Prostate gland (tissue), 2 donors: ENCODE measurements at regions not wholly inside any gene's neighbourhood (a gene's known extent, or its start where the extent isn't known, plus 50 kb on each side); places are given as distances from the start of the nearest gene placed in this dataset.

Source experiments
- POLR2A ChIP-seq: fragments of 450-650 bp; IDR thresholded peaks from one replicate; pipeline ENCODE4 v1.6.1; 2016; ENCODE audit warnings: antibody characterized with exemption, mild to moderate bottlenecking
- POLR2AphosphoS5 ChIP-seq: sonication (generic); formaldehyde crosslinking; IDR thresholded peaks from one replicate; pipeline ENCODE4 v1.6.1; 2017; ENCODE audit warnings: antibody characterized with exemption
- TF ChIP-seq, protein P1 (sequence below), 4 experiments: fragments of 200-600 bp in 2 of 4; fragments of 450-650 bp in 2 of 4; sonication (generic) in 2 of 4; IDR thresholded peaks; 1 replicate in 3 of 4; 2 replicates in 1 of 4; pipeline ENCODE4 v1.5.1; 2016 to 2019; ENCODE audit warnings: antibody characterized with exemption in 4 of 4, mild to moderate bottlenecking in 2 of 4, moderate library complexity in 2 of 4

DNA sequence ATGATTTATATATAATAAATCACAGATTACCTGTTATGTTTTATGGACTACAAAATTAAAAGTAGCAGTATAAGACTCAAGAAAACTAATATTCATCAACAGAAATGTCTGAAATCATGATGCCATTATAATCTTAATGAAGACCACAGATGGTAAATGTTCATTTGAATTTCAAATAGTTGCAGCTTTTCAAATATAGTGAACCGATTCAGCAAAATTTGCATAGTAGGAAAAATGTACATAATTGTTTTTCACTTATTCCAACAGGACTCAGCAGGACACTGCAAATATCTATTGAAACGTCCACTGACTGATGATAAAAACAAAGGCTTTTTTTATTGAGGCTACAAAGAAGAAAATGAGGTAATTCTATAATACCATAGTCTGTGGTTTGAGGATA, 51.2 kb upstream of the LSM8 start:
- TF ChIP-seq, protein P1, sequence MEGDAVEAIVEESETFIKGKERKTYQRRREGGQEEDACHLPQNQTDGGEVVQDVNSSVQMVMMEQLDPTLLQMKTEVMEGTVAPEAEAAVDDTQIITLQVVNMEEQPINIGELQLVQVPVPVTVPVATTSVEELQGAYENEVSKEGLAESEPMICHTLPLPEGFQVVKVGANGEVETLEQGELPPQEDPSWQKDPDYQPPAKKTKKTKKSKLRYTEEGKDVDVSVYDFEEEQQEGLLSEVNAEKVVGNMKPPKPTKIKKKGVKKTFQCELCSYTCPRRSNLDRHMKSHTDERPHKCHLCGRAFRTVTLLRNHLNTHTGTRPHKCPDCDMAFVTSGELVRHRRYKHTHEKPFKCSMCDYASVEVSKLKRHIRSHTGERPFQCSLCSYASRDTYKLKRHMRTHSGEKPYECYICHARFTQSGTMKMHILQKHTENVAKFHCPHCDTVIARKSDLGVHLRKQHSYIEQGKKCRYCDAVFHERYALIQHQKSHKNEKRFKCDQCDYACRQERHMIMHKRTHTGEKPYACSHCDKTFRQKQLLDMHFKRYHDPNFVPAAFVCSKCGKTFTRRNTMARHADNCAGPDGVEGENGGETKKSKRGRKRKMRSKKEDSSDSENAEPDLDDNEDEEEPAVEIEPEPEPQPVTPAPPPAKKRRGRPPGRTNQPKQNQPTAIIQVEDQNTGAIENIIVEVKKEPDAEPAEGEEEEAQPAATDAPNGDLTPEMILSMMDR (IDR thresholded peaks at IDR 0.05): no peak
- no peak for TF ChIP-seq POLR2A
- no peak for TF ChIP-seq POLR2AphosphoS5
